Mucosa of rectum (tissue), 2 donors: ENCODE measurements at regions not wholly inside any gene's neighbourhood (a gene's known extent, or its start where the extent isn't known, plus 50 kb on each side); places are given as distances from the start of the nearest gene placed in this dataset.

Experiments
- H3K27ac ChIP-seq, 2 donors: one replicate each; pipeline ENCODE4 v1.7.0; 2013; ENCODE audit warnings: inconsistent platforms in 2 of 2, low read depth in 2 of 2, low read length in 2 of 2
- H3K27me3 ChIP-seq, 2 donors: one replicate each; pipeline ENCODE4 v1.7.0; 2013; ENCODE audit warnings: low read length in 2 of 2; ENCODE audit not compliant: control insufficient read depth in 2 of 2, insufficient read depth in 2 of 2
- H3K36me3 ChIP-seq, 2 donors: one replicate each; pipeline ENCODE4 v1.7.0; 2013; ENCODE audit warnings: low read length in 2 of 2; ENCODE audit not compliant: control insufficient read depth in 2 of 2, insufficient read depth in 2 of 2
- H3K4me1 ChIP-seq, 2 donors: one replicate each; pipeline ENCODE4 v1.7.0; 2013; ENCODE audit warnings: low read length in 2 of 2, mild to moderate bottlenecking in 1 of 2; ENCODE audit not compliant: control insufficient read depth in 2 of 2, insufficient read depth in 2 of 2
- H3K4me3 ChIP-seq, 2 donors: one replicate each; pipeline ENCODE4 v1.7.0; 2013; ENCODE audit warnings: low read length in 2 of 2
- H3K9ac ChIP-seq, 2 donors: one replicate each; pipeline ENCODE4 v1.7.0; 2013; ENCODE audit warnings: low read length in 2 of 2, low read depth in 1 of 2, mild to moderate bottlenecking in 1 of 2
- H3K9me3 ChIP-seq, 2 donors: one replicate each; pipeline ENCODE4 v1.7.0; 2013; ENCODE audit warnings: low read length in 2 of 2; ENCODE audit not compliant: control insufficient read depth in 2 of 2
- donor health status: healthy.
- donor health status: Normal muscosa, but diverticular disease.

DNA sequence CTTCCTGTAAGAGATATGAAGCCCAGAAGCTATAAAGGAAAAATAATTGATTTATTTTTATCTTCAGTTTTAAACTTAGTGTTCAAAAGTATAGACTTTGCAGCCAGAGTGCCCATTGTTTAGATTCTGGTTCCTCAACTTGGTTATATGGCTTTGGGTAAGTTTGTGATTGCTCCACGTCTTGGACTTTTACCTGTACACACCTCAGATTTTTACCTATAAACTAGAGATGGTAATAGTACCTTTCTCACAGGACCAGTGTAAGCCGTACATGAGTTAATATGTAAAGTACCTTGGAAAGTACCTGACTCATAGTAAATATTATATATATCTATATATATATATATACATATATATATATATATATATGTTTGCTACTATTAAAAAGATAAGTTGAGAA is 283.8 kb downstream of the RAP2B start:
- no peak overlapping the region for H3K4me3 ChIP-seq

GRCh38 chr3:153448151-153448829 is 286.3 kb downstream of the RAP2B start:
- no peaks in the 10 kb centered on the region for H3K27me3 ChIP-seq
- no peaks in the 10 kb centered on the region for H3K4me1 ChIP-seq
- H3K27ac ChIP-seq = no peak overlapping the region
- H3K4me3 ChIP-seq = no peak overlapping the region
- H3K36me3 ChIP-seq = no peaks in the 10 kb centered on the region
- no peaks in the 10 kb centered on the region for H3K9me3 ChIP-seq
- no peak overlapping the region for H3K9ac ChIP-seq

More for the DNA sequence above, 283.8 kb downstream of the RAP2B start:
- Histone ChIP-seq H3K9ac (no peak overlapping the region), H3K27ac (no peak overlapping the region), H3K27me3 (no peaks in the 10 kb centered on the region), H3K9me3 (no peaks in the 10 kb centered on the region), H3K4me1 (no peaks in the 10 kb centered on the region), H3K36me3 (no peaks in the 10 kb centered on the region)

DNA sequence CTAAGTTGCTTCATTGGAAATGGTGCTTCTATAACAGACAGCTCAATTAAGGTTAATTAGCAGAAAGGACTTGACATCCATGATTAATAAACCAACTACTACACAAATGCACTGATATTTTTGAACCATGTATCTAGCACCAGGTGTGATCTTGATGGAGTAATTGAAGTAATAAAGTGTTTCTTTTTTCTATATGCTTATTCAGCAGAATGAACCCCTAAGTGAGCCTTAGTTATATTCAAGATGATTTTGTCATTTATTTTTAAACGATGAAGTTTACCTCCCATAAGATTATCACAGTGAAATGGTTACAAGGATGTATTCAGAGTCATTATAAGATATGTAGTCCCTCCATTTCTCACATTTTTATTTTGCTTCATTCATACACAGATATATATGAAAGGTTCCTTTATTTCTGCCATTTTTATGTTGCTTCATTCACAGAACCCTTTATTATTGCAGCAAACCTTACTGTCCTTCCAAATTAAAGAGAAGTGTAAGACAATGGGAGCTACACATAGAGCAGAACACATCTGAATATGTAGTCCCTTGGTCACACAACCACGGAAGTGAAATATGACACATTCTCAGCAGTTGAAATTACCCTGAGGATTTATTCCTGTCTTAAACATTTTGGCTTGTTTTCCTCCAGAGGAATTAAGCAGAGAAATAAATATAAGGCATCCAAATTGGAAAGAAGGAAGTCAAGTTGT is 295.0 kb downstream of the RAP2B start:
- no peak overlapping the region for H3K9ac ChIP-seq
- H3K27ac ChIP-seq = no peak overlapping the region
- no peaks in the 10 kb centered on the region for H3K27me3 ChIP-seq
- no peak overlapping the region for H3K4me3 ChIP-seq
- H3K9me3 ChIP-seq = no peaks in the 10 kb centered on the region
- no peaks in the 10 kb centered on the region for H3K4me1 ChIP-seq
- H3K36me3 ChIP-seq = no peaks in the 10 kb centered on the region

DNA sequence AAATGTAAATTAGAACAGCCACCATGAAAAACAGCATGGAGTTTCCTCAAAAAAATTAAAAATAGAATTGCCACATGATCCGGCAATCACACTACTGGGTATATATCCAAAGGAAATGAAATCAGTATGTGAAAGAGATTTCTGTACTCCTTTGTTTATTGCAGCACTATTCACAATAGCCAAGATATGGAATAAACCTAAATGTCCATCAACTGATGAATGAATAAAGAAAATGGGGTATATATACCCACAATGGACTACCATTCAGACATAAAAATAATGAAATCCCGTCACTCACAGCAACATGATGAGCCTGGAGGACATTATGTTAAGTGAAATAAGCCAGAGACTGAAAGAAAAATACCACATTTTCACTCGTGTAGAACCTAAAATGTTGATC is 296.9 kb downstream of the RAP2B start:
- Histone ChIP-seq H3K36me3 (no peaks in the 10 kb centered on the region), H3K9ac (no peak overlapping the region), H3K4me3 (no peak overlapping the region), H3K9me3 (no peaks in the 10 kb centered on the region), H3K27ac (no peak overlapping the region), H3K4me1 (no peaks in the 10 kb centered on the region), H3K27me3 (no peaks in the 10 kb centered on the region)

DNA sequence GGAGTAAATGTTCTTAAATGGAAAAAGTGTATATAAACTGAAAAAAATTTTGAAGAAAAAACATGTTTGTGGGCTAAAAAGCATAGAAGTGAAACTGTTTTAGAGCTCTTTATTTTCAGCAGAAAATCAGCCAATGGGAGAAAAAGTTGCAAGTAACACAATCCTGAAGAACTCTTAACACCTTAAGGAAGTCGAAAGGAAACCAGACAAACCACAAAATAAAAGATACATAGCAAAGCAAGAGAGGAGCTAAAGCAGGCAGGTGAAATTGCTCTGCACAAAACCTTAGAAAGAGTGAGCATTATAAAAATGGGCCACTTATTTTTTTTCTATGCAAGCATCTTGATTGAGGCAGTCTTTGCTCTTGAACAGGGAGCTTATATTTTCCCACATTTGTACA is 300.5 kb downstream of the RAP2B start:
- no peak overlapping the region for H3K4me3 ChIP-seq
- H3K9me3 ChIP-seq = no peaks in the 10 kb centered on the region
- no peaks in the 10 kb centered on the region for H3K36me3 ChIP-seq
- no peaks in the 10 kb centered on the region for H3K27me3 ChIP-seq
- no peaks in the 10 kb centered on the region for H3K4me1 ChIP-seq
- no peak overlapping the region for H3K9ac ChIP-seq
- H3K27ac ChIP-seq = no peak overlapping the region

DNA sequence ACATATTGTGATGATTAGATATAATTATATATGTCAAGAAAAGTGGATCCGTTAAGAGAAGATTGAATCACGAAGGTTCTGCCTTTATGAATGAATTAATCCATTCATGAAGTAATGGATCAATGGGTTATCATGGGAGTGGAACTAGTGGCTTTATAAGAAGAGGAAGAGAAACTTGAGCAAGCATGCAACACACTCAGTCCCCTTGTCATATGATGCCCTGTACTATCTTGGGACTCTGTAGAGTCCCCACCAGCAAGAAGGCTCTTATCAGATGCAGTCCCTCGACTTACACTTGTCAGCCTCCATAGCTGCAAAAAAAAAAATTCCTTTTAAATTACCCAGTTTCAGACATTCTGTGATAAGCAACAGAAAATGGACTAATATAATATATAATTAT is 301.9 kb downstream of the RAP2B start:
- no peak overlapping the region for H3K27ac ChIP-seq
- no peaks in the 10 kb centered on the region for H3K27me3 ChIP-seq
- no peaks in the 10 kb centered on the region for H3K36me3 ChIP-seq
- H3K4me3 ChIP-seq = no peak overlapping the region
- H3K9ac ChIP-seq = no peak overlapping the region
- no peaks in the 10 kb centered on the region for H3K4me1 ChIP-seq
- H3K9me3 ChIP-seq = no peaks in the 10 kb centered on the region

DNA sequence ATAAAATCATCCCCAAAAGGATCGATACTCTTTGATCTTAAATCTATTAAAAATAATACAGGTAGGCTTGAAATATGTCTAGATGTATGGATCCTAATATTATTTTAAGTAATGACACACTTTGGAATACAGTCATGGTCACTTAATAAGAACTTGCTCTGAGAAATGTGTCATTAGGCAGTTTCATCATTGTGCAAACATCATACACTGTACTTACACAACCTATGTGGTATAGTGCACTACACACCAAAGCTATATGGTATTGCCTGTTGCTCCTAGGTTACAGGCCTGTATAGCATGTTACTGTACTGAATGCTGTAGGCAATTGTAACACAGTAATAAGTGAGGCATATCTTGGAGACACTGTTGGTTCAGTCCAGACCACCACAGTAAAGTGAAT is 307.1 kb downstream of the RAP2B start:
- Histone ChIP-seq H3K9ac (no peak overlapping the region), H3K9me3 (no peaks in the 10 kb centered on the region), H3K27ac (no peak overlapping the region), H3K4me3 (no peak overlapping the region), H3K27me3 (no peaks in the 10 kb centered on the region), H3K4me1 (no peaks in the 10 kb centered on the region), H3K36me3 (no peaks in the 10 kb centered on the region)

DNA sequence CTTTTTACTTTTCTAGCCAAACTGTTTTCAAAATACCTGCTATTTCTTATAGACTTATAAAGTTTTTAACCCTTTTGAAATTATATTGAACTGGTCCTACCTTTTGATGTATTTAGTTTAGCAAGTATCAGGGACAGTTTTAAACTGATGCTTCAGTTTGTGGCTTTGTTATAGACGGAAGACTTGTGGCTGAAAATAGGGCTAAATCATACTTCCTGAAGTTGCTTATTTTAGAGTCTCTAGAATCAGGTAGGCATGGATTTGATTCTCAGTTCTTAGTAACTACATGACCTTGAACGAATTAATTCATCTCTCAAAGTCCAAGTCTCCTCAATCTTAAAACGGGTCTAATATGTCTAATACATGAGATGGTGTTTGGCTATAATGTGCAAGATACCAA is 322.8 kb downstream of the RAP2B start:
- no peak overlapping the region for H3K4me3 ChIP-seq
- H3K9me3 ChIP-seq = no peaks in the 10 kb centered on the region
- H3K9ac ChIP-seq = no peak overlapping the region
- H3K27me3 ChIP-seq = no peaks in the 10 kb centered on the region
- H3K4me1 ChIP-seq = no peaks in the 10 kb centered on the region
- H3K27ac ChIP-seq = no peak overlapping the region
- no peaks in the 10 kb centered on the region for H3K36me3 ChIP-seq

DNA sequence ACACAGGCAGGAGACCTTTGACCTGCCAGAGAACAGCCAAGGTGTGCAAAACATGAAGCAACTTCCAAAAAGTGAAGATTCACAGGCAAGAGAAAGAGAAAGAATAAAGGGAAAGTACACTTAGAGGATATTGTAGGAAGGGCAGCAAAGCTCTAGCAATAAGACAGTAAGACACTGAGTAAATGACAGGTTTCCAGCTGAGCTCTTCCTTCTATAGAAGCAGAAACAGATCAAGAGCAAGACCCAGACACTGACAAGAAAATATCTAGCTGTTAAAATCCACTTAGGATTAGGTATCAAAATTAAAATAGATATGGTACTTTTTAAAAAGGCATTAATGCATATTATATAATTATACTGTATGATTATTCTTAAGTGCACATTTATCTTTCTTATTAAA is 333.4 kb downstream of the RAP2B start:
- H3K4me3 ChIP-seq = no peak overlapping the region
- H3K9ac ChIP-seq = no peak overlapping the region
- H3K27ac ChIP-seq = no peak overlapping the region
- H3K9me3 ChIP-seq = no peaks in the 10 kb centered on the region
- no peaks in the 10 kb centered on the region for H3K27me3 ChIP-seq
- no peaks in the 10 kb centered on the region for H3K36me3 ChIP-seq
- no peaks in the 10 kb centered on the region for H3K4me1 ChIP-seq

DNA sequence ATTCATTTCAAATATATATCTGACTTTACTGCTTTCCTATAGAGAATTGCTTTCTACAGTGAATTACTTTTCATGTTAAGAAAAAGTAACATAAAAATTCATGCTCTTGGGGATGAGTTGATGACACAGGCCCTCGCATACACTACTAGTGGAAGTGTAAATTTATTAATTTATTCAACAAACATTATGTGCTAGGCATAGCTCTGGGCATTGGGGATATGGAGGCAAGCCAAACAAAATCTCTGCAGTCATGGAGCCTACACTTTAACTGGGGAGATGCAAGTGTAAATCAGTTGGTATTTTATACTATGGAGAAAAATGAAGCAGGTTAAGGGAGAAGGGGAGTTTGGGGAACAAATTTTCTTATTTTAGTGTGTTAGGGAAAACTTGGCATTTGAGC is 340.7 kb downstream of the RAP2B start:
- Histone ChIP-seq H3K27ac (no peak overlapping the region), H3K36me3 (no peaks in the 10 kb centered on the region), H3K9ac (no peak overlapping the region), H3K9me3 (no peaks in the 10 kb centered on the region), H3K27me3 (no peaks in the 10 kb centered on the region), H3K4me3 (no peak overlapping the region), H3K4me1 (no peaks in the 10 kb centered on the region)
